IPS-18a (cell line): ENCODE measurements at regions not wholly inside any gene's neighbourhood (a gene's known extent, or its start where the extent isn't known, plus 50 kb on each side); places are given as distances from the start of the nearest gene placed in this dataset.

Experiments
- H3K27ac ChIP-seq: one replicate; pipeline ENCODE4 v1.5.1; 2013; ENCODE audit warnings: low read length
- H3K27me3 ChIP-seq: one replicate; pipeline ENCODE4 v1.6.1; 2013; ENCODE audit warnings: mild to moderate bottlenecking, low read length; ENCODE audit not compliant: control insufficient read depth, insufficient read depth
- H3K36me3 ChIP-seq: one replicate; pipeline ENCODE4 v1.6.1; 2013; ENCODE audit warnings: low read depth, low read length; ENCODE audit not compliant: control insufficient read depth
- H3K4me1 ChIP-seq: one replicate; pipeline ENCODE4 v1.6.1; 2013; ENCODE audit warnings: low read depth, low read length; ENCODE audit not compliant: control insufficient read depth
- H3K4me3 ChIP-seq: one replicate; pipeline ENCODE4 v1.5.1; 2013; ENCODE audit warnings: low read length
- H3K9ac ChIP-seq: one replicate; pipeline ENCODE4 v1.6.1; 2013; ENCODE audit warnings: mild to moderate bottlenecking, low read length, moderate library complexity
- H3K9me3 ChIP-seq: one replicate; pipeline ENCODE4 v1.6.1; 2013; ENCODE audit warnings: low read depth, low read length; ENCODE audit not compliant: control insufficient read depth

- no peak overlapping the region for H3K4me3 ChIP-seq
Observed at GRCh38 chr12:83186419-83186818, 499.7 kb downstream of the TMTC2 start.

GRCh38 chr12:83185241-83185640, 498.5 kb downstream of the TMTC2 start:
- H3K4me3 ChIP-seq = no peak overlapping the region
- H3K4me1 ChIP-seq = no peaks in the 10 kb centered on the region
- no peaks in the 10 kb centered on the region for H3K27me3 ChIP-seq
- no peak overlapping the region for H3K27ac ChIP-seq
- no peaks in the 10 kb centered on the region for H3K36me3 ChIP-seq
- no peak overlapping the region for H3K9ac ChIP-seq
- H3K9me3 ChIP-seq = no peaks in the 10 kb centered on the region

More at GRCh38 chr12:83186419-83186818, 499.7 kb downstream of the TMTC2 start:
- H3K9ac ChIP-seq = no peak overlapping the region
- no peak overlapping the region for H3K27ac ChIP-seq
- H3K27me3 ChIP-seq = no peaks in the 10 kb centered on the region
- no peaks in the 10 kb centered on the region for H3K9me3 ChIP-seq
- H3K36me3 ChIP-seq = no peaks in the 10 kb centered on the region
- H3K4me1 ChIP-seq = no peaks in the 10 kb centered on the region
